Islet precursor cell (in vitro differentiated cells): ENCODE measurements at regions not wholly inside any gene's neighbourhood (a gene's known extent, or its start where the extent isn't known, plus 50 kb on each side); places are given as distances from the start of the nearest gene placed in this dataset.
"Not testable (repeated sequence)": the region's sequence is repeated elsewhere in the genome, so short reads cannot be mapped to it uniquely, and the experiment has no call there.

Experiments used
- DNase-seq: peaks from one replicate; pipeline ENCODE4 v3.0.0-alpha.2; 2018

GRCh38 chr13:61136093-61136492 is 279.6 kb downstream of the PCDH20 start:
- no peak for DNase-seq

- no peak for DNase-seq
These were observed 280.1 kb downstream of the PCDH20 start for GRCh38 chr13:61135583-61135982.

GRCh38 chr13:61128850-61129645 is 286.6 kb downstream of the PCDH20 start:
- peak; percentile 94 for DNase-seq

- DNase-seq: no peak
These were observed 291.9 kb downstream of the PCDH20 start for GRCh38 chr13:61123538-61124289.

GRCh38 chr13:61113140-61113658 is 302.4 kb downstream of the PCDH20 start:
- no peak for DNase-seq

- DNase-seq: no peak
These were observed 304.1 kb downstream of the PCDH20 start for GRCh38 chr13:61111529-61111928.

- DNase-seq: no peak
These were observed 304.9 kb downstream of the PCDH20 start for GRCh38 chr13:61110732-61111131.

- no peak for DNase-seq
These were observed 305.9 kb downstream of the PCDH20 start for GRCh38 chr13:61109741-61110140.

GRCh38 chr13:61107989-61108388 is 307.7 kb downstream of the PCDH20 start:
- no peak for DNase-seq

GRCh38 chr13:61095885-61096284 is 319.8 kb downstream of the PCDH20 start:
- DNase-seq: no peak

- DNase-seq: no peak
These were observed 320.8 kb downstream of the PCDH20 start for GRCh38 chr13:61094865-61095264.

- not testable (repeated sequence) for DNase-seq
These were observed 325.8 kb downstream of the PCDH20 start for GRCh38 chr13:61089894-61090293.

- peak; percentile 67 for DNase-seq
These were observed 329.6 kb downstream of the PCDH20 start for GRCh38 chr13:61086087-61086486.

GRCh38 chr13:61084988-61085387 is 330.7 kb downstream of the PCDH20 start:
- DNase-seq: no peak

GRCh38 chr13:61078976-61079770 is 336.5 kb downstream of the PCDH20 start:
- DNase-seq: peak; percentile 62

GRCh38 chr13:61052175-61052574 is 363.5 kb downstream of the PCDH20 start:
- no peak for DNase-seq

- no peak for DNase-seq
These were observed 370.4 kb downstream of the PCDH20 start for GRCh38 chr13:61045251-61045650.

GRCh38 chr13:61040181-61040580 is 375.5 kb downstream of the PCDH20 start:
- no peak for DNase-seq

- no peak for DNase-seq
These were observed 376.3 kb downstream of the PCDH20 start for GRCh38 chr13:61039302-61039701.

- no peak for DNase-seq
These were observed 378.9 kb downstream of the PCDH20 start for GRCh38 chr13:61036715-61037114.

- DNase-seq: no peak
These were observed 385.2 kb downstream of the PCDH20 start for GRCh38 chr13:61030445-61030844.

- DNase-seq: peak; percentile 69
These were observed 386.6 kb downstream of the PCDH20 start for GRCh38 chr13:61029064-61029463.

GRCh38 chr13:61024046-61024445 is 391.6 kb downstream of the PCDH20 start:
- DNase-seq: no peak
